ENCODE measurements at regions not wholly inside any gene's neighbourhood (a gene's known extent, or its start where the extent isn't known, plus 50 kb on each side); places are given as distances from the start of the nearest gene placed in this dataset.
"Not testable (repeated sequence)": the region's sequence is repeated elsewhere in the genome, so short reads cannot be mapped to it uniquely, and the experiment has no call there.

GRCh38 chr17:78293151-78293550 is 61.7 kb downstream of the TMEM235 start:
- H3K4me1 ChIP-seq (ENCODE audit: insufficient read depth, low read length); H3K27ac ChIP-seq (ENCODE audit: low read depth, low read length); H3K27me3 Mint-ChIP-seq; DNase-seq; H3K36me3 ChIP-seq (ENCODE audit: insufficient read depth, low read length); H3K9me3 ChIP-seq (ENCODE audit: low read length); H3K4me3 Mint-ChIP-seq; H3K36me3 Mint-ChIP-seq; POLR2A ChIA-PET; H3K4me3 ChIP-seq (ENCODE audit: low read length); H3K27me3 ChIP-seq (ENCODE audit: insufficient read depth, low read length, poor library complexity, severe bottlenecking); H3K9me3 Mint-ChIP-seq; H3K4me1 Mint-ChIP-seq: not testable (repeated sequence)
- CTCF ChIA-PET, result interaction anchor here (1.4 to 3.6 kb wide), 2 partner anchors 42 to 129 kb away, joined by 3 to 21 read pairs; no protein-coding TSS in a partner anchor
- peak overlapping the region in 1 of 8 donors; percentile 22 for H3K27ac Mint-ChIP-seq

DNA sequence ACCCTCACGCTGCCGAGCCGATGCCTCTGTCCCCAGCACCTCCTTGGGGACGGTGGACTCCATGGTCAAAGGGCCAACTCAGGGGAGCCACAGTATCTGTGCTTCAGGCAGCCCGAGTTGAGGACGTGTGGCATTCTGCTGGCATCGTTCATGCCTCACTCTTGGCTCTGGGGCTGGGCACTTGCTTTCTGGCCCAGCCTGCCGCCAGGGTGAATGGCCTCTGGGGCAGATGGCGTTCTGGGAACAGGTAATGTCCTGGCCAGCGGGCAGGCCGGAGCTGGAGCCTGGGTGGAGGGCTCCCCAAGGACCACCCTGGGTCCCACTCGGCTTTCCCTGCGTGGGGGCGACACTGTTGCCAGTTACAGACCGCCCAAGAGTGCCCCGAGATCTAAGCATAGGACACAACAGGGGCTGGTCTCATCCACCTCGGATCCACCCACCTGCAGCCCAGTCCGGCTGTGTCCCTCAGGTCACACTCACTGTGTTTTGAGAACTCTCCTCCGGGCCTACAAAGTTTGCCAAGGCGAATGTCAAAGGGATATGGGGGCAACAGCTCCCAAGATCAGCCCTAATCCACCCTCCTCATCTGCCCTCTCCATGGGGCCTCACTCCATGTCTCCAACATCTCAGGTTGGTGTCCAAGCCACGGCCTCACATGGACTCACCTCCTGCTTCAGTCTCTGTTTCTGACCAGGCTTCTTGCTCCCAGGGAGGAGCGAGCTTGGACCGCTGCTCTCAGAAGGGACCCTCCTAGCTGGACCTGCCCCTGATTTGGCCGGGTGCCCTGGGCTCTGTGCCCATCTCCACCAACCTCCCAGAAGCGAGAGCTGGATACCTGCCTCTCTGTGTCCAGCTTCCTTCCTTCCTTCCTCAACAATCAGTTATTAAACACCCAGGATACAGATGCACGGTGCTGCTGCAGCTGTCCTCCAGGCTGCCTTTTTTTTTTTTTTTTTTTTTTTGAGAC is 60.8 kb downstream of the TMEM235 start:
- Mint-ChIP-seq H3K36me3 (no peaks in the 10 kb centered on the region), H3K27ac (no peak overlapping the region), H3K4me3 (no peak overlapping the region), H3K27me3 (no peaks in the 10 kb centered on the region), H3K9me3 (no peaks in the 10 kb centered on the region), H3K4me1 (no peaks in the 10 kb centered on the region)
- H3K4me1 ChIP-seq (ENCODE audit: insufficient read depth, low read length), result peaks cover 9% of the 10 kb centered on the region
- no peaks in the 10 kb centered on the region for H3K36me3 ChIP-seq (ENCODE audit: insufficient read depth, low read length)
- no peak overlapping the region for H3K27ac ChIP-seq (ENCODE audit: low read depth, low read length)
- ChIA-PET CTCF (interaction anchor here (1.4 to 3.6 kb wide), 2 partner anchors 41 to 130 kb away, joined by 3 to 21 read pairs; no protein-coding TSS in a partner anchor), POLR2A (no interaction called here)
- H3K27me3 ChIP-seq (ENCODE audit: insufficient read depth, low read length, poor library complexity, severe bottlenecking), result no peaks in the 10 kb centered on the region
- DNase-seq, result no peak
- no peak overlapping the region for H3K4me3 ChIP-seq (ENCODE audit: low read length)
- H3K9me3 ChIP-seq (ENCODE audit: low read length), result no peaks in the 10 kb centered on the region

DNA sequence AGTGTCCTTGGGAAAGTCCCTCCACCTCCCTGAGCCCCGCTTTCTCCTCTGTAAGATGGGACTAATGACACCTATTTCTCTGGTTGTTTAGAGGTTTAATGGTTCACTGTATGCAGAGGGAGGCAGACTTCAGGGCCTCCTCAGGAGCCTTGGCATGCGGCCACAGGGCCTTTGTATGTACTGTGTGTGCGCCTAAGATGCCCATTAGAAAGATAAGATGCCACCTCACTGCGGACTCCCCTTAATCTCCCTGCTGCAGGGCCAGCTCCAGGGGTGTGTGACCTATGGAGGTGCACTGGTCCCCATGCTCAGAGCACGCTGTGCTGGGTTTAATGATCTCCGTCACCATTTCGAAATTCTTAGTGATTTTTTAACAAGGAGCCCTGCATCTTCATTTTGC is 59.3 kb downstream of the TMEM235 start:
- Mint-ChIP-seq H3K9me3 (no peaks in the 10 kb centered on the region), H3K36me3 (no peaks in the 10 kb centered on the region), H3K27ac (no peak overlapping the region), H3K27me3 (no peaks in the 10 kb centered on the region), H3K4me3 (no peak overlapping the region), H3K4me1 (no peaks in the 10 kb centered on the region)
- DNase-seq, result no peak
- Histone ChIP-seq H3K36me3 (ENCODE audit: insufficient read depth, low read length) (no peaks in the 10 kb centered on the region), H3K4me3 (ENCODE audit: low read length) (no peak overlapping the region), H3K27ac (ENCODE audit: low read depth, low read length) (no peak overlapping the region), H3K27me3 (ENCODE audit: insufficient read depth, low read length, poor library complexity, severe bottlenecking) (no peaks in the 10 kb centered on the region), H3K4me1 (ENCODE audit: insufficient read depth, low read length) (peaks cover 9% of the 10 kb centered on the region), H3K9me3 (ENCODE audit: low read length) (no peaks in the 10 kb centered on the region)
- POLR2A ChIA-PET, result no interaction called here
- CTCF ChIA-PET, result interaction anchor here (0.8 to 3.6 kb wide), 3 partner anchors 49 to 131 kb away, joined by 3 to 21 read pairs (median 4); no protein-coding TSS in a partner anchor
